ENCODE measurements at regions not wholly inside any gene's neighbourhood (a gene's known extent, or its start where the extent isn't known, plus 50 kb on each side); places are given as distances from the start of the nearest gene placed in this dataset.

- TF ChIP-seq CTCF (IDR thresholded peaks at IDR 0.05; ENCODE audit: low read length) (no peak), EZH2 (optimal IDR thresholded peaks at IDR 0.05; ENCODE audit: low read depth, low read length) (no peak), EZH2phosphoT487 (IDR thresholded peaks at IDR 0.05; ENCODE audit: low read length) (no peak)
Observed at GRCh38 chr9:19650312-19650711, 138.5 kb downstream of the SLC24A2 start.

Data from MM.1S (cell line).